Ovary (tissue), 3 donors: ENCODE measurements at regions not wholly inside any gene's neighbourhood (a gene's known extent, or its start where the extent isn't known, plus 50 kb on each side); places are given as distances from the start of the nearest gene placed in this dataset.

Source experiments
- EP300 ChIP-seq: sonication (generic); formaldehyde crosslinking; IDR thresholded peaks from one replicate; pipeline ENCODE4 v1.6.1; 2017; ENCODE audit warnings: antibody characterized with exemption
- POLR2A ChIP-seq: fragments of 450-650 bp; IDR thresholded peaks from one replicate; pipeline ENCODE4 v1.6.1; 2017; ENCODE audit warnings: antibody characterized with exemption, mild to moderate bottlenecking, moderate library complexity
- TF ChIP-seq, protein P1 (sequence below), 3 donors: fragments of 450-650 bp in 2 of 3; fragments of 200-600 bp in 1 of 3; IDR thresholded peaks; one replicate each; pipeline versions ENCODE4 v1.5.1 to v1.8.0; 2016 to 2022; ENCODE audit warnings: antibody characterized with exemption in 3 of 3, mild to moderate bottlenecking in 1 of 3
- donor health status: DM: no; HTN: no; CAD: no.

DNA sequence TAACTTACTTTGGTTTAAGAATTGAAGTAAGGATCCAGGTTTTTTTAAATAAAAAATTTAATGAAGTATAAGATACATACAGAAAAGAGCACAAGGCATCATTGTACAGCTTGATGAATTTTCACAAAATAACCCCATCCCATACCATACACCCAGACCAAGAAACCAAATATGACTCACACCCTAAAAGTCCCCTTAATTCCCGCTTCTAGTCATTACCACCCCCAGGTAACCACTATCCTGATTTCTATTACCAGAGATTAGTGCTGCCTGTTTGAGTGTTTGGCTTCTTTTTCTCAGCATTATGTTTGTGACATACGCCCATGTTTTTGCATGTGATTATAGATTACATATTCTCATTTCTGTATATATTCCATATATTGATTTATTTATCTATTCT is 98.5 kb upstream of the HIVEP3 start:
- TF ChIP-seq EP300 (no peak), POLR2A (no peak)
- TF ChIP-seq, protein P1, sequence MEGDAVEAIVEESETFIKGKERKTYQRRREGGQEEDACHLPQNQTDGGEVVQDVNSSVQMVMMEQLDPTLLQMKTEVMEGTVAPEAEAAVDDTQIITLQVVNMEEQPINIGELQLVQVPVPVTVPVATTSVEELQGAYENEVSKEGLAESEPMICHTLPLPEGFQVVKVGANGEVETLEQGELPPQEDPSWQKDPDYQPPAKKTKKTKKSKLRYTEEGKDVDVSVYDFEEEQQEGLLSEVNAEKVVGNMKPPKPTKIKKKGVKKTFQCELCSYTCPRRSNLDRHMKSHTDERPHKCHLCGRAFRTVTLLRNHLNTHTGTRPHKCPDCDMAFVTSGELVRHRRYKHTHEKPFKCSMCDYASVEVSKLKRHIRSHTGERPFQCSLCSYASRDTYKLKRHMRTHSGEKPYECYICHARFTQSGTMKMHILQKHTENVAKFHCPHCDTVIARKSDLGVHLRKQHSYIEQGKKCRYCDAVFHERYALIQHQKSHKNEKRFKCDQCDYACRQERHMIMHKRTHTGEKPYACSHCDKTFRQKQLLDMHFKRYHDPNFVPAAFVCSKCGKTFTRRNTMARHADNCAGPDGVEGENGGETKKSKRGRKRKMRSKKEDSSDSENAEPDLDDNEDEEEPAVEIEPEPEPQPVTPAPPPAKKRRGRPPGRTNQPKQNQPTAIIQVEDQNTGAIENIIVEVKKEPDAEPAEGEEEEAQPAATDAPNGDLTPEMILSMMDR (IDR thresholded peaks at IDR 0.05) = no peak
